Ectodermal cell (in vitro differentiated cells): ENCODE measurements at regions not wholly inside any gene's neighbourhood (a gene's known extent, or its start where the extent isn't known, plus 50 kb on each side); places are given as distances from the start of the nearest gene placed in this dataset.

Experiments
- H3K27ac ChIP-seq: 2 replicates; pipeline ENCODE4 v1.7.0; 2013; ENCODE audit warnings: mild to moderate bottlenecking, low read depth, low read length; ENCODE audit not compliant: insufficient read depth, poor library complexity, severe bottlenecking
- H3K27me3 ChIP-seq: 2 replicates; pipeline ENCODE4 v1.7.0; 2013; ENCODE audit warnings: mild to moderate bottlenecking, low read length; ENCODE audit not compliant: insufficient read depth, control insufficient read depth, poor library complexity, severe bottlenecking
- H3K36me3 ChIP-seq: one replicate; pipeline ENCODE4 v1.7.0; 2013; ENCODE audit warnings: low read length; ENCODE audit not compliant: control insufficient read depth, insufficient read depth
- H3K4me1 ChIP-seq: one replicate; pipeline ENCODE4 v1.7.0; 2013; ENCODE audit warnings: low read length; ENCODE audit not compliant: control insufficient read depth, insufficient read depth
- H3K4me3 ChIP-seq: 2 replicates; pipeline ENCODE4 v1.7.0; 2013; ENCODE audit warnings: low read depth, low read length, control low read depth; ENCODE audit not compliant: insufficient read depth
- H3K9me3 ChIP-seq: 2 replicates; pipeline ENCODE4 v1.7.0; 2013; ENCODE audit warnings: mild to moderate bottlenecking, low read length, moderate library complexity; ENCODE audit not compliant: control insufficient read depth
- WGBS, 2 experiments: methylation state at CpG; one replicate each; pipeline ENCODE4 v1.1.7; 2013; ENCODE audit warnings: missing lambda C conversion rate in 2 of 2; 5-methylcytosine and 5-hydroxymethylcytosine counted together

DNA sequence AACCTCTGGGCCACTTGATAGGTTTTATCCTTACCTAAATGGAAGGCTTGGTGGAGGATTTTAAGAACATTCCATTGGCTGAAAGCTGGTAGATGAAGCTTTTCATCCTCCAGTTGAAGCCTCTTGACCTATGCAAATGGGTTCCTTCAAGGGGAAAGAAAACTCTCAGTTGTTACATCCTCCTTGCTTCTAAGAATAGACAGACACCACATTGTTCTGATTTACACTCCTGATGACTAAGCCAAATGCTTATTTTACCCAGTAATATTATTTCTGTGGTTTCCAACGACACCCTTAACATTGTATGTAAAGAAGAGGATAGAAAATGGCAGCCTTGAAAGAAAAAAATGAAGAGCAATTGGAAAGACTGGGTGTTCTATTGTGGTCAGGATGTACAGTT is 480.5 kb downstream of the OTOL1 start:
- no peaks in the 10 kb centered on the region for H3K36me3 ChIP-seq
- no peak overlapping the region for H3K27ac ChIP-seq
- H3K4me3 ChIP-seq: no peak overlapping the region
- H3K4me1 ChIP-seq: no peaks in the 10 kb centered on the region
- H3K9me3 ChIP-seq: no peaks in the 10 kb centered on the region
- 80 to 100% methylated on average over 1 of the region's 1 CpG for WGBS, 2 experiments
- no peaks in the 10 kb centered on the region for H3K27me3 ChIP-seq

DNA sequence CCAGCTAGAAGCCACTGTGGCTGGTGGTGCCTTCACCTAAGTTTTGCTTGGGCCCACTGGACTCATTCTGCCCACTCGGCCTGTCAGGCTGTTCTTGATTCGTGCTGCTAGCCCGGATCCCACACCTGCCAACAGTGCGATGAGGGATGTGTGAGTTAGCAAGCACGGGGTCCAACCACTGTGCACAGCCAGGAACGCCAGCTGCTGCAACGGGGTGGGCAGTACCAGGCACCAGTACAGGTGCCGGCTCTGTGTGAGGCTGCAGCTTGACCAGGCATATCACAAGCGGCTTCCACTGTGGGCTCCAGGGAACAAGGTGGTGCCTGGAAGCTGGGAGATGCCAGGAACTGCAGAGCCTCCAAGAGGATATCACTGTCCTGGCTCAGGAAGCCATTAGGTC is 481.2 kb downstream of the OTOL1 start:
- H3K27ac ChIP-seq: no peak overlapping the region
- H3K27me3 ChIP-seq: no peaks in the 10 kb centered on the region
- H3K4me3 ChIP-seq: no peak overlapping the region
- H3K4me1 ChIP-seq: no peaks in the 10 kb centered on the region
- WGBS, 2 experiments: 96% methylated on average over 9 of the region's 9 CpGs
- H3K36me3 ChIP-seq: no peaks in the 10 kb centered on the region
- H3K9me3 ChIP-seq: no peaks in the 10 kb centered on the region

DNA sequence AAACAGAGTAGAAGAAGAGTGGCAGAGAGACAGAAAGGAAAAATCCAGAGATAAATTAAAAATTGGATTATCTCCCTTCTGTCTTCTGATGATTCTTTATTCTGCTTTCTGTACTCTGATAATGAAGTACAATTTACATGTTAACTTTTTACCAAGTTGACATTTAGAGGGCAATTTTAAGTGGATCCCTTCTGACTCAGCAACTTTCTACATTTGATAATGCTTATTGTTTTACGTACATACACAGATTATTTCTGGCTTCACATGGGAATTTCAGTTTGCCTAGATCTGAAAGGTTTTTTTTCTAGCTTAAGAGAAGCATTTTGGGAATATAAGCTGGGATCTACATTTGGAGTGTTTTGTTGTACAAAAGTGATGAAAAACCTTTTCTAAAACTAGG is 491.3 kb downstream of the OTOL1 start:
- Histone ChIP-seq H3K4me1 (no peaks in the 10 kb centered on the region), H3K9me3 (no peaks in the 10 kb centered on the region), H3K4me3 (no peak overlapping the region), H3K36me3 (no peaks in the 10 kb centered on the region), H3K27me3 (no peaks in the 10 kb centered on the region), H3K27ac (no peak overlapping the region)
- WGBS, 2 experiments: 100% methylated on average over 1 of the region's 1 CpG

DNA sequence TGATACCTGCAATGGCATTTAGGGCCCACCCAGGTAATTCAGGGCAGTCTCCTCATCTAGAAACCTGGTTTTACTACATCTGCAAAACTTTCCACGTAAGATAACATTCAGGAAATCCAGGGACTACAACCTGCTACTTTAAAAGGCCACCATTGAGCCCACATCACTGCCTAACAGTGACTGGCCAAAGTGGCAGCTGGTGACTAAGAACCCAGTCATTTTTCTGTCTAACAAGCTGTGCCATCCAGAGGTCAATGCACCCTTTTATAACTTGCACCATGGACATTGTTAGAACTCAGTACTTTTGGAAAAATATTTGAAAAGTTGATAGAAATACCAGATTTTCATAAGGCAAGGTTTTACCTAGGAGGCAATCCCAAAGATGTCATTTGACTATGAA is 492.4 kb downstream of the OTOL1 start:
- no peaks in the 10 kb centered on the region for H3K9me3 ChIP-seq
- H3K27ac ChIP-seq: no peak overlapping the region
- no peaks in the 10 kb centered on the region for H3K36me3 ChIP-seq
- H3K4me1 ChIP-seq: no peaks in the 10 kb centered on the region
- no peaks in the 10 kb centered on the region for H3K27me3 ChIP-seq
- WGBS, 2 experiments: 90 to 98% methylated on average over 1 of the region's 1 CpG
- no peak overlapping the region for H3K4me3 ChIP-seq

DNA sequence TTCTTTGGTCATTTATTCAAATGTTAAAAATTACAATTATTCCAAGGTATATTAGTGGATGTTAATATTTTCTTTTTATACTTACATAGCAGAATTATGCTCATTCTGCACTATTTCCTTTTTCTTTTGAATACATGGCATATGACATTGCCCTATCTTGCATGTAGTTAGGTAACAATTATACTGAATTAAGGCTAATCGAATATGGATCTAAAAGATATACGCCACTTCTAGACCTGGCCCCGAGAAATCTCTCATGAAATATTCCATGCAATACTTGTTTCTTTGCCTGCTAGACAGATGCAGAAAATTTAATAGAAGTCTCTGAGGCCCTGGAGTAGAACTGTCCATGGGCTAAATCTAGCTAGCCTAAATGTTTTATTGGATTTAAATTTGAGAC is 493.4 kb downstream of the OTOL1 start:
- H3K4me3 ChIP-seq: no peak overlapping the region
- no peaks in the 10 kb centered on the region for H3K9me3 ChIP-seq
- H3K27ac ChIP-seq: no peak overlapping the region
- H3K27me3 ChIP-seq: no peaks in the 10 kb centered on the region
- H3K36me3 ChIP-seq: no peaks in the 10 kb centered on the region
- WGBS, 2 experiments: 94 to 98% methylated on average over 3 of the region's 3 CpGs
- no peaks in the 10 kb centered on the region for H3K4me1 ChIP-seq

DNA sequence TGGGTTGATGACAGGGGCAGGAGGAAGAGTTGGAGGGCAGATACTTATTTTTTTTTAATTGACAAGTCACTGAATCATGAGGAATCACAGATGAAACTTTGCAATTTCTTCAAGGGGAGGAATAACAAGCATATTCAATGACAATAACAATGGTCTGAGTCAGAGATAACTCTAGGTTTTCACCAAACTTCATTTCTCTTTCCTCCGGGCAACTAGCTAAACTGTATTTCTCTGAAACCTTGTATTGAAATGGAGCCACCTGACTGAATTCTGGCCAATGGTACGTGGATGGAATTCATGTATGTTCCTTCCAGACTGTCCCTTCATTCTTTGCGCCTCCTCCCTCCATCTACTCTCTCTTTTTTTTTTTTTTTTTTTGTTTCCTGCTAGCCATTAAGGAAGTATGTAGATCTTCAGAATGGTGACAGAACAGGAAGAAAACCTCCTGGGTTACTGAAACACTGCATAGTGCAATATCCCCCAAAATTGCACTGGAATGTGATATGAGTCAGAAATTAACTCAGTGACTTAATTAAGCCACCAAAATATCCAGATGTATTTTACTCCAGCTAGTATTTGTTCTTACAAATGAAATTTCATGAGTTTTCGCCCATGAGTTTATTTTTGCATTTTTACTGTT is 495.4 kb downstream of the OTOL1 start:
- no peaks in the 10 kb centered on the region for H3K36me3 ChIP-seq
- no peaks in the 10 kb centered on the region for H3K9me3 ChIP-seq
- H3K27me3 ChIP-seq: no peaks in the 10 kb centered on the region
- H3K4me1 ChIP-seq: no peaks in the 10 kb centered on the region
- no peak overlapping the region for H3K4me3 ChIP-seq
- no peak overlapping the region for H3K27ac ChIP-seq
- 88 to 96% methylated on average over 2 to 4 of the region's 4 CpGs for WGBS, 2 experiments

DNA sequence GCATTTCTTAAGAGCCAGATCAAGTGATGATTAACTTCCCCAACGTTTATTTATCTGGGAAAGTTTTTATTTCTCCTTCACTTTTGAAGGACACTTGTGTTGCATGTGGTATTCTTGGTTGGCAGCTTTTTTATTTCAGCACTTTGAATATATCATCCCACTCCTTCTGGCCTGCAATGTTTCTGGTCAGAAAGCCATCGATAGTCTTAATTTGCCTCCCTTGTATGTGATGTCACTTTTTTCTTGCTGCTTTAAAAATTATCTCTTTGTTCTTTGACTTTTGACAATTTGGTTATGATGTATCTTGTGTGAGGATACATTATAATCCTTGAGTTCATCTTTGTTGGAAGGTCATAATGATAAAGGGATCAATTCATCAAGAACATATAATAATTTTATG is 503.2 kb downstream of the OTOL1 start:
- H3K4me3 ChIP-seq: no peak overlapping the region
- no peak overlapping the region for H3K27ac ChIP-seq
- 91 to 94% methylated on average over 2 of the region's 2 CpGs for WGBS, 2 experiments
- H3K27me3 ChIP-seq: no peaks in the 10 kb centered on the region
- no peaks in the 10 kb centered on the region for H3K9me3 ChIP-seq
- H3K4me1 ChIP-seq: no peaks in the 10 kb centered on the region
- H3K36me3 ChIP-seq: no peaks in the 10 kb centered on the region

DNA sequence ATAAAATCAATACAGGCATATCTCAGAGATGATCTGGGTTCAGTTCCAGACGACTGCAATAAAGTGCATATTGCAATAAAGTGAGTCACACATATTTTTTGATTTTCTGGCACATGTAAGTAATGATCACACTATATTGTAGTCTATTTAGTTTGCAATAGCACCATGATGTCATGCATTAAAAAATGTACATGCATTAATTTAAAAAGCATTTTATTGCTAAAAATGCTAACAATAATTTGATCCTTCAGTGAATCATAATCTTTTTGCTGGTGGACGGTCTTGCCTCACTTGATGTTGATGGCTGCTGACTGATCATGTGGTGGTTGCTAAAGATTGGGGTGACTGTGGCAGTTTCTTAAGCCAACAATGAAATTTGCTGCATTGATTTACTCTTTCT is 511.1 kb downstream of the OTOL1 start:
- Histone ChIP-seq H3K27me3 (no peaks in the 10 kb centered on the region), H3K27ac (no peak overlapping the region), H3K9me3 (no peaks in the 10 kb centered on the region), H3K36me3 (no peaks in the 10 kb centered on the region), H3K4me3 (no peak overlapping the region), H3K4me1 (no peaks in the 10 kb centered on the region)
- 77 to 83% methylated on average over 2 of the region's 2 CpGs for WGBS, 2 experiments

DNA sequence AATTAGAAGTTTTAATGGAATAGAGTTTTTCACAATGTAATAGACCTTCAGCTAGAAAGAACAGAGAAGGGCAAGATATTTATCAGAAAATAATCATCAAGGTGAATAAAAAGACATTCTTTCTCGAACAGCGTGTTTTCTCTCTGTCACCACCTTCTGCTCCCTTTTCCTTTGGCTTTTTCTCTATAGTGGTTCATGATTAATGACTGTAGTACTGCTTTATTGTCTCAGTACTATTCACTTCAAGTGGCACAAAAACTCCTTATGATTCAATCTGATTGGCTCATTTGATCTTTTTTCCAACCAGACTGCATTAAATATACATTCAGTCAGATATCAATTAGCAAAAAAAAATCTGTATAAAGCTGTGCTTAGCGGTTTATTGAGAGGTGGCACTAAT is 516.0 kb downstream of the OTOL1 start:
- 98 to 100% methylated on average over 1 to 3 of the region's 3 CpGs for WGBS, 2 experiments
- Histone ChIP-seq H3K27ac (no peak overlapping the region), H3K9me3 (no peaks in the 10 kb centered on the region), H3K27me3 (no peaks in the 10 kb centered on the region), H3K4me3 (no peak overlapping the region), H3K36me3 (no peaks in the 10 kb centered on the region), H3K4me1 (no peaks in the 10 kb centered on the region)

DNA sequence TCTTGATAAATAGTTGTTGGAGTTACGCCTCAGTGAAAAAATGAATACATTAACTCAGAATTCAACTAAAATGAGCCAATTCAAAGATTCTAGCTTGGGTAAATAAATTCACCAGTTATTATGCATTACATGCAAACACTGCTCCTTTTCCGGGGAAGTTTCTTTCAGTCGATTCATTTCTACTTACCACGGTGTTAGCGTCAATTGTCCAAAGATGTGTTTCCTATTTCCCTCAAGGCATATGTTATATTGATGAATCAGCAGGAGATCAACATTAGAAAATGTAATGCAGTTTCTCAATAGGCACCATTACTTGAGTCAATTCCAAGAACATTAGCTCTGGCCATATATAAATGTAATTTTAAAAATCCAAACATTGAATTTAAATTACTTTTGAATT is 517.7 kb downstream of the OTOL1 start:
- Histone ChIP-seq H3K4me3 (no peak overlapping the region), H3K27me3 (no peaks in the 10 kb centered on the region), H3K4me1 (no peaks in the 10 kb centered on the region), H3K36me3 (no peaks in the 10 kb centered on the region), H3K27ac (no peak overlapping the region), H3K9me3 (no peaks in the 10 kb centered on the region)
- WGBS, 2 experiments: 92 to 96% methylated on average over 5 of the region's 5 CpGs

DNA sequence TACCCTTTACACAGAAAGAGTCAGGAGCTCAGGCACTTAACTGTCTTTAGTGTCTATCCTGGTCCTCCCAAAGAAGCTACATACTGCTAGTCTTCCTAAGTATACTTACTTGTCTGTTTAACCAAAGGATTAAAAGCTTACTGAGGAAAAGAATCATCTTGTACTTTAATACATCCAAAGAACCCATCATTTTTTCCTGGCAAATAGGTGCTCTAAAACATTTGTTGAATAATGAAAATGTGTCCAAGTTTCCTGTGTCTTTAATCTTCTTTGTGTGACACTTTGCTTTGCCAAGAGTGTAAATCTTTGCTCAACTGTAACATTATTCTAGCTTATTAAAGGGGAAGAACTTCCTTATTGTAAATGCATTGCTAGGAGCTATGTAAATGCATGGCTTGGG is 519.2 kb downstream of the OTOL1 start:
- Histone ChIP-seq H3K27me3 (no peaks in the 10 kb centered on the region), H3K9me3 (no peaks in the 10 kb centered on the region)

More for the DNA sequence above, 519.2 kb downstream of the OTOL1 start:
- no peaks in the 10 kb centered on the region for H3K36me3 ChIP-seq
- no peak overlapping the region for H3K27ac ChIP-seq
- H3K4me1 ChIP-seq: no peaks in the 10 kb centered on the region
- H3K4me3 ChIP-seq: no peak overlapping the region
